HG02938 (cell line): ENCODE measurements at regions not wholly inside any gene's neighbourhood (a gene's known extent, or its start where the extent isn't known, plus 50 kb on each side); places are given as distances from the start of the nearest gene placed in this dataset.
"Not testable (repeated sequence)": the region's sequence is repeated elsewhere in the genome, so short reads cannot be mapped to it uniquely, and the experiment has no call there.

Experiments
- ATAC-seq: cut with Tn5 transposase; IDR thresholded peaks from one replicate; pipeline ENCODE4 v1.9.1; 2021; ENCODE audit warnings: mild to moderate bottlenecking, moderate library complexity; ENCODE audit not compliant: unreplicated experiment

DNA sequence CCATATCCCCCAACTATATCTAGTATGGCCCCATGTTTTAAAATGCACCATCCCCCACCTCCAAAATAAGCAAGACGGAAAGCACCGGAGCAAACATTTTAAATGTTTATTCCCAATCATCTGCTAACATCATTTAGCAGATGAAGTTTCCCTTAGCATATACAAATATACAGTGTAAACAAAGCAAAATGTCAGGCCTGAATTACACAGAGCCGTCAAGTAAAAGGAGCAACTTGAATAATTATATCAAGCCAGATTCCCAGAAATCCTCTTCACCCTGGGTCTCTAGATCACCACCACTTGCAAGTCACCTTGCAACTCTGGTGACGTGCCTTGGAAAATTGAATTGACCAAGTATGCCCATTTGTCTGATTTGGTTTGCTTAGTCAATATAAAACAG is 91.6 kb upstream of the COL1A2 start:
- no peak for ATAC-seq

DNA sequence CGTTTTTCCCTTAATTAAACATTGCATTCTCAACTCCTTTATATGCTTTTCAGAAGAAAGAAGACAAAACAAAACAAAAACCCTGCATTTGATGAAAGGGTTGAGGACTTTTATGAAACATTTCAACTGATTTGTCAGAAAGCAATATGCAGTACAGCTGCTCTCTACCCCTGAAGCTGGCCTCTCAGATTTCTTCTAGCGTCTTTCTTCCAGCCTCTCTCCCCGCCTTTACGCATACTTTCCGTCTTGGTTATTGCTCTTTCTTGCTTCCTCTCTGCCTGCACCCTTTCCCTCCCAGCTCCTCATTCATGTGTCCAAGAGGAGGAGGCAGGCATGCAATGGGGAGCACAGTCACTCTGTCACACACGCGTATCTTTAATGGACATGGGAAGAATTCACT is 91.0 kb upstream of the COL1A2 start:
- no peak for ATAC-seq

DNA sequence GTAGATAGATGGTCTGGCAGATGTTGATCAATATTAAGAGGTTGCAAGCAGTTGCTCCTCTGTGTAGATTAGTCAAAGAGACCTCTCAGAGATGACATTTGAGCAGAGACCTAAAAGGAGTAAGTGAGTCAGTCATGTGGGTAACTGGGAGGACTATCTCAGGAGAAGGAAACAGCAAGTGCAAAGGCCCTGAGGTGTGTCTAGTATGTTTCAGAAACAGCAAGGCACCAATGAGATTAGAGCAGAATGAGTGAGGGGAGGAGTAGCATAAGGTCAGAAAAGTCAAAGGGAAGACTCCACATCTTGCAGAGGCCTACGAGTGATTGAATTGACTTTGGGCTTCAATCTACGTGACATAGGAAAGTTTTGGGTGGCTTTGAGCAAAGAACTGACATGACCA is 89.8 kb upstream of the COL1A2 start:
- no peak for ATAC-seq

DNA sequence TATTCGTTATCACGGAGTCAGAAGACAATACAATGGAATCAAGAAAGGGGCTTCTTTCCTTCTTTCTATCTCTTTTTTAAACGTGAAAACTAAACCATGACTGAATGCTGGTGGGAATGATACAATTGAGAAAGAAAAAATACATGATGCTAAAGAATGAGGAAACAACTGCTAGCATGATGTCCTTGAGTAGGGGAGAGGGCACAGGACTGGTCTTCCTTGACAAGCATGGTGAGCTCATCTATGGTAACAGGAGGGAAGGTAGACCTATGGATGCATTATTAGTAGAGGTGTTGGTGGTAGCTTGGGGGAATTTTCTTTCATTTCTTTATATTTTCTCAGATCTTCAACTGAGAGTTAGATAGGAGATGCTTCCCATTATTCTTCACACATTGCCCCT is 88.9 kb upstream of the COL1A2 start:
- ATAC-seq = no peak

DNA sequence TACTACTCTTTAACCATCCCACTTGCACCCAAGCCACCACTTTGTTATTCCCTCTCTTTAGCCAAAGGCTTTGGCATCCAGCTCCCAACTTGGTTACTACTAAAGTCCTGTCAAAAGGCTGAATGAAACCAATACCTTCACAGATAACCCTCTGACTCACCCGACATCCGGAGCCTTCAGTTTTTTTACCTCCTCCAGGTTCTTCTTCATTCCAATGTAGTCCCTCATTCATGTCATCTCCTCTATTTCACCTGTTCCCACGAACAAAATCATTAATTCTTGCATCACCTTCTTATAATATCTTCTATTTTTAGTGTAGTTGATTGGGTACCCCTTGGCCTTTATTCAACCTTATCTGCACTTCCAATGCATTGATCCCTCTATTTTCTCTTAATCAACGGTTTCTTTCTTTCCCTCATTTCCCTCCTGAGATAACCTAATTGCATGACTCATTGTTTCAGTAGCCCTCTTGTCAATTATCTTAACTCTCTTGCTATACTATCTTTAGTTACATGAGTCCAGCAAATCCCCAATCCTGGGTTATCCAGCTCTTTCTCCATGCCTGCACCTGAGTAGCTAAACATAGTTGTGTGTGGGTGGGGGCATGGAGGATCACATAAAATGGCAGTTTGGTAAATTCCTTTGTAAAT is 87.2 kb upstream of the COL1A2 start:
- ATAC-seq = no peak

DNA sequence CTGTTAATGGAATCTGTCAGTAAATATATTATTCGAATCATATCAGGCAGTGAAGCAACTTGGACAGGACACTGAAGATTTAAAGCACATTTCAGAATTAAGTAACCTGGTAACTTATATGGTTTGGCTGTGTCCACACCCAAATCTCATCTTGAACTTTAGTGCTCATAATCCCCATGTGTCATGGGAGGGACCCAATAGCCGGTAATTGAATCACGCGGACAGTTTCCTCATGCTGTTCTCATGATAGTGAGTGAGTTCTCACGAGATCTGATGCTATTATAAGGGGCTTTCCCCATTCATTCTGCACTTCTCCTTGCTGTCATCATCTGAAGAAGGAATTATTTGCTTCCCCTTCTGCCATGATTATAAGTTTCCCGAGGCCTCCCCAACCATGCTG is 83.2 kb upstream of the COL1A2 start:
- ATAC-seq = no peak

DNA sequence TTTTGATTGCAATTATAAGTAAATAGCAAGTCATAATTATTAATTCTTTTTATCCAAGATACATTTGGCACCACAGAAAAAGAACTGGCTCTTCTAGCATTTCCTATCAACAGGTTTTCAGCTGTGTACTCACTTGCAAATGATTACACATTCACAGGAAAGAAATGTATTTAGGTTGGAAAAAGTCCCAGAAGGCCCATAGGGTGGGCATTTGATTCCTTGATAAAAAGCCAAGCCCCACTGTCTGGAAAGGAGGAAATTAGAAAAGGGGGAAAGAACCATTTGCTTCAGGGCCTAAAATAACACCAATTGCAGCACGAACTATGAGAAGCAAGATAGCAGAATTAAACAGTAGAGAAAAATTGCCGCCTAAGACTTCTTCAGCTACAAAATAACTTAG is 80.8 kb upstream of the COL1A2 start:
- no peak for ATAC-seq

DNA sequence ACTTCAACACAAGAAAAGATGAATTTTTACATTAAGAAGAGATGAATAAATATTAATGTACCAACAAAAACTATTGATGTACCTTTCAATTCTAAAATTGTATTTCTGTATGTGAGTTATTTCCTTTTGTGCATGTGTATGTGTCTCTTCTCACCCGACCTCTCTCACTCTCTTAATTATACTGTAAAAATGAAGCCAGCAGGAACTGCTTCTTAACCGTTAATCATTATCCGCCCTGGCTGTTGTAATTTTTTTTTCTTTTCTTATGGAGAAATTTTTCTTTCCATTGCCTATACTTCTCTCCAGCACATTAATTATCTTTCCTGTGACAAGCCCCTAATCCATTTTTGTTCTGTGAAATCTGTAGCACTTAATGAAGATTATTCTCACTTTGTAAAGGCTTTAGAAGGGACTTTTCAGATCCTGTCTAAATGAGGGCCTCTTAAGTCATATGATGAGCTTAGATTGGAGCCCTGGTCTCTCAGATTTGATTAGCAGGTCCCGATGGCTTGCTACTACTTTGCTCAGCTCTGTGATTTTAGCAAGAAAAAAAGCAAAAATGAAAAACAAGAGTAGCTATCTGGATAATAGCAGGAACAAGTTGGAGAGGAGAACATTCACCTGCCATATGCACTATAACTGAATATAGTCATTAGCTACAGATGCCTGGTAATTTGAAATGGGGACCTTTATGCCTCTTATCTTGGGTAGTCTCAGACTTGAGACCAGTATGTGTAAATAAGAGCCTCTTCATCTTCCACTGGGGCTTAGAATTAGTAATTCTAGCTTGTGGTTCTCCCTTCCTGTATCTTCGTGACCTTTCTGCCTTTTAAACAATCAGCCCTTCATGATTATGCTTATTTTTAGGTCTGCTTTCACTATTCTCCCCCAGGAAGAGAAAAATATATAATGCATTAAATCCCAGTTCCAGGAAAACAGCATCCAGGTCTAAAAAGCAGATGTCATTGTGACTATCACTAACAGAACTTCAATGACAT is 80.0 kb upstream of the COL1A2 start:
- ATAC-seq = no peak

DNA sequence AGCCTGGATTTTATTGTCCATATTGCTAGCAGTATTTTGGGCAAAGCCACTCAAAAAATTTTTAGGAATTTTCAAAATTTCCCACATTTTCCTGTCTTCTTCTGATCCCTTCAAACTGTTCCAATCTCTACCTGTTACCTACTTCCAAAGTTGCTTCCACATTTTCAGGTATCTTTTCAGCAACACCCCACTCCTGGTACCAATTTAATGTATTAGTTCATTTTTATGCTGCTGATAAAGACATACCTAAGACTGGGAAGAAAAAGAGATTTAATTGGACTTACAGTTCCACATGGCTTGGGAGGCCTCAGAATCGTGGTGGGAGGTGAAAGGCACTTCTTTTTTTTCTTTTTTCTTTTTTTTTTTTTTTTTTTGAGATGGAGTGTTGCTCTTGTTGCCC is 73.6 kb upstream of the COL1A2 start:
- ATAC-seq = not testable (repeated sequence)

DNA sequence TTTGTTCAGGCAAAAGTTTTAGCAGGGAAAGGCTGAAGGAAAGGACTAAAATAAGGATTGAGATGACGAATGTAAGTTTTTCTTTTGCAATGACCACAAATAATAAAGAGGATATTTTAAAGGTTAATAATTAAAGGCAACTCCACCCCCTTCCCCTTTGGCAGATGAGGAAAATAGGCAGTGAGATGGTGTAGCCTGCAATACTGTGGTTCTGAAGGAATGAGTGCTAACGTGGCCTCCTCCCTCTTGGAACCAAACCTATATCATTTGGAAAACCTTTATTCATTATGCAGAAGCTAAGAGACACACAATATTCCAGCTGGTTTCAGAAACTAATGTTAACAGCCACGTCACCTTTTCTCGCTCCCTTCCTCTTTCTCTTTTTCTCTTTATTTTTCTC is 70.9 kb upstream of the COL1A2 start:
- ATAC-seq = no peak

DNA sequence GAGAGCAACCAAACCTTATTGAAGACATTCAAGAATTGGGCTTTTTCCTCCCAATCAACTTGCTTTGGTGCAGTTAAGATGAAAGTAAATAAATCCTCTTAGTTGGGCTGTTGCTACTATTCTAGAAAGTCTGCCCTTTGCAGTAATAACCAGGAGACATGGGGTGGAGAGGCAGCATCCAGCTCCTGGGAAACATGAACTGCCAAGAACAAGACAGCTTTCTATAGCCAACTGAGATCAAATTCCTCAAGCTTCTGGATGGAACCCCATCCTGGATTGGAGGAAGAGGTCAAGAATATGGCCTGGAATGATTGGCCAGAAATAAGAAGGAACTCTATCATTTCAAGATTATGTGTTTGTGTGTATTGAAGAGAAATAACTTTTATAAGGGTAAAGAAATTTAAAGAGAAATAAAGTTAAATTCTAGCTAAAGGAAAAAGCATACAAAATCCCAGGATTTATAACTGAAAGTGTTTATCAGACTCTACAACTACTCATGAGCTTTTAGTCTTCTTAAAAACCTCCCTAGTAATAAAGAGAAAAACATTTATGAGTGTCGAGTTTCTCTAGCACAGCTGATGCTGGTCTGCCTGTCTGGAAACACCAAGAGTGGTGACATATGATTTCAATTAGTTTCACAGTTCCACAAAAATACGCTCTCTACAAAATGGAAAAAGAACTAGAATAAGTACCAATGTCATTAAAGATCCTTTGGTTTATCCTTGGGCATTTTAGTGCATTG is 70.1 kb upstream of the COL1A2 start:
- ATAC-seq = no peak

DNA sequence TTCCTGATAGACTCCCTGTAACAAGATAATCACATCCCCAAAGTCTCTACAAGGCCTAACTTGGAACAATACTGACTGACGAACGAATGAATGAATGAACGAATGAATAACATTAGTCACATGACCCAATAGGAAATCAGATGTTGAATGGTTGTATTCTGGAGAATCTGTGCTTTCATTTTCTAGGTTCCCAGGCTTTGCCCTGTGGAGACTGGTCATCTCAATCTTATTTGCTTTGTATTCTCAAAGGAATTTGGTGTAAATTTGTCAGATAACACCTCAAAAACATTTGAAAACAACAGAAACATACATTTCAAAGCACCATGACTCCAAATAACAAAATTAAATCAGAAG is 69.6 kb upstream of the COL1A2 start:
- ATAC-seq = no peak

DNA sequence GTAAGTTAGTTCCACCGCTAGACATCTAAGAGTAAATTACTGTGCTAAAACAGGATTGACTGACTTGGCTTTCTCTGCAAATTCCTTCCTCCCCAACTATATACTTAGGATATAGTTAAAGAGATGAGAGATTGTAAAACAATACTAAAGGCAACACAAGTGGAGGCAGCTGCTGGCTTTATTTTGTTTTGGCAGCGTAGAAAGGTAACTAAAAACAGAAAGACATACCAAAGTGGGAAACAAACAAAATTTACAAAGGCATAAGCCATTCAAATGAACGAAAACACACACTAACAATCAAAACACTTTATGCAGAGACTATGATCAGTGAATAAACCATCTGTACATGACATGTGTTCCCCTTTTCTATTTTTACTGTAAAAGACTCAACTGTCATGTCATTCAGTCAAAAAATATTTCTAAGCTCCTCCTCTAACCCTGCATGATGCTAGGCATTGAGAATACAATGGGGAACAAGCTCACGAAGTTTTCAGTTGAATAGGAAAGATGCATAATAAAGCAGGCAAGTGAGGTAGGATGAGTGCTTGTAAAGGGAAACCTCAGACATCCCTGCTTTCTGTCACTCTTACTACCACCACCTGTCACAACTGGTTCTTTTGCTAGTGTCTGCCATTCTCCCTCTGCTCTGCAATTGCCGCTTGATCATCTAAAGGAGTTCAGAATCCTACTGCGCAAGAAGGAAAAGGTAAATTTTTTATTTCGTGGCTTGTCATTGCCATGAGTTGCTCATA is 64.2 kb upstream of the COL1A2 start:
- ATAC-seq = no peak

DNA sequence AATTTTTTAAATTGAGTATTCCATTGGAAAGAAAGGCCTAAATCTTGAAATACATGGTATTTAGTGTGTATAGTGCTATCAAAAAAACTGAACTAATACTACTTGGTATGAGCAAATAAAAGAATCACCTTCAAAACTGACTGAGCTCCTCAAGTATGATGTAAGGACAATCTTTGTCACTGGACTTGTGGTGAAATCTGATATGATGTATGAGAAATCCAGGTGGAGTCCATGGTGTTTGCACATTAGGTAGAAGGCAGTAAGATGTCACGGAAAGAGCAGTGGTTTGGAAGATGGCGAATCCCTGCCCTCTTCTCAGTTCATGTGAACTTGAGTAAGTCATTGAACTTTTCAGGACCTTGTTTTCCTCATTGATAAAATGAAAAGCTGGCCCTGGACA is 62.1 kb upstream of the COL1A2 start:
- no peak for ATAC-seq

DNA sequence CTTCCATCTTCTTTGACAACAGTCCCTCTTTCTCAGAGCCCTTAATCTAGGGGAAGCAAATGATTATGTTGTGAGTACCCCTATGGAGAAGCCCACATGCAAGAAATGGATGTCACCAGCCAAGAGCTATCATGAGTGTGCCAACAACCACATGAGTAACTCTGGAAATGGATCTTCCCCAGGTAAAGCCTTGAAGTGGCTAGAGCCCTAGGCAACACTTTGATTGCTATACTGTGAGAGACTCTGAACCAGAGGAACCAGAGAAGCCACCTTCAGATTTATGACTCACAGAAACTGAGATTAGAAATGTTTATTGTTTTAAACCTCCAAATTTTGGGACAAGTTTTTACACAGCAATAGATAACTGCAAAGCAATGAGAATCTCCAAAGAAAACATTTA is 60.9 kb upstream of the COL1A2 start:
- no peak for ATAC-seq

DNA sequence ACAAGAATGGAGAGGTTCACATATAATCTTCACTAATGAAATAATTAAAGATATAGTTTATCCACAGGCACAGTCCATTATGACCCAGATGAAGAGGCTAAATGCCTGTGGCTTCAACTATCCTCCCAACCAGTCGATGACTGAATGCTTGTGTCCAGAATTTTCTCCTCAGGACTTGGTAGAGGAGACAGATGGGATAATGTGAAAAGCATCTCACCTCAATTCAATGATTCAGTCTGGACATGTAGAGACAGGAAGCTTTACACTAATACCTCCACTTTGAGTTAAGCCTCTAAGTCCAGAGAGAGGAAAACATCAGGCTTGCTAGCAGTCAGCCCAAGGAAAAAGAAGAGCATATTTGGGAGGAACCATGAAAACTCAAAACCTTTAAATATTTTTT is 59.1 kb upstream of the COL1A2 start:
- ATAC-seq = no peak

DNA sequence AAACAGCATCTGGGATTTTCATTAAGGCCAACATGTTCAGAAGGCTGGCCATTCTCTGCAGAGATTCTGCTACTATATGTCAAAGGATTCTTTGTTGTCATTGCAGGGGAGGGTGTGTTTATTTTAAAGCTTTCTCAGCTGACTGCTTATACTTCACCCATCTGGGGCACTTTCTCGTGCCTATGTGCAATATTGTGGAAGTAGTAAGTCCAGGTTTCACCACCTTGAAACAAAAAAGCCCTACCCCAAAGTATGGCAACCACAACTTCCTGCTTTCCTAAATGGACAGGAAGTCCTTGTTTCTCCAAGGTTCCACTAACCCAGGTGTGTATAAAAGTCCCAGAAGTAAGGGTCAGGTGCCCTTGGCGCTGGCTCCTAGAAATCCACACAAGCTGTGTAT is 58.7 kb upstream of the COL1A2 start:
- ATAC-seq = no peak

DNA sequence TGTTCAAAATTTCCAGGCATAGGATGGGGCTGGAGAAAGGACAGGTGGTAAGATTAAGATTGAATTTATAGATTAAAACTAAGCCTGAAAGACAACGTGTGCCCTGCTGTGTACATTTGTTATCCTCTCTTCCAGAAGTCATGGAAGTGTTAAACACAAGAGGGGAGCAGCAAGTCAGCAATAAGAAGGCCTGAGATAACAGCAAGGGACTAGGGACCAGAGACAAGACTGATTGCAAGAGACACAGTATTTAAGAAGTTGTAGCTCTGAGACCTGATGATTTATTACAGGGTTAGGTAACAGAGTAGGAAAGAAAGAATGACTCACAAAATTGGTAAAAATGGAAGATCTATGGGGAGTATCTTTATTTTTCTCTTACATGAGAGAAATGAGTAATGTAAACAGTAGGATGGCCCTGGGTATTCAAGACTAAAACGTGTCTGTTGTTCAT is 55.7 kb upstream of the COL1A2 start:
- no peak for ATAC-seq

DNA sequence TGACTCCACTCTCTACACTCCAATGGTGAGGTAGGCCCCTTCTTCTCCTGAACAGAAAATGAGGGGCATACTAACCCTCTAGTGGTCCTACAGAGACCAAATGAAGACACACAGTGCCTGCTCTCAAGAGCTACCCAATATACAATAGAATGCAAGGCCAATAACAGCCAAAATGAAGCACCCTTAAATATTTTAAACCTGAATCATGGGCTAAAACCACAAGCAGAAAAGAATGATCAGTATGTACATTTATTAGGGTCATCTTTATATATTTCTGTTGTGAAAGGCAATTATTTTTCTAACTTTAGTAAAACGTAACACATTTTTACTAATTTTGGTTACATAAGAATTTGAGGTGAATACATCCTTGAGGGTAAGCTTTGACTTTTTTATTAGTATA is 49.9 kb upstream of the COL1A2 start:
- ATAC-seq = no peak
